GM10266 (cell line): ENCODE measurements at regions not wholly inside any gene's neighbourhood (a gene's known extent, or its start where the extent isn't known, plus 50 kb on each side); places are given as distances from the start of the nearest gene placed in this dataset.
"Not testable (repeated sequence)": the region's sequence is repeated elsewhere in the genome, so short reads cannot be mapped to it uniquely, and the experiment has no call there.

Source experiments
- DNase-seq: peaks from one replicate; pipeline ENCODE4 v3.0.0; 2012; ENCODE audit errors: extremely low spot score
- CTCF ChIP-seq: IDR thresholded peaks from 2 replicates; pipeline ENCODE4 v1.5.1; 2012; ENCODE audit warnings: mild to moderate bottlenecking, low read depth; ENCODE audit not compliant: control insufficient read depth, insufficient read depth; ENCODE audit errors: missing control alignments

GRCh38 chr7:97234494-97234893, 117.0 kb downstream of the SDHAF3 start:
- DNase-seq = not testable (repeated sequence)

GRCh38 chr7:97246317-97246716, 128.8 kb downstream of the SDHAF3 start:
- DNase-seq = no peak
- TF ChIP-seq CTCF = no peak

GRCh38 chr7:97258187-97258586, 140.7 kb downstream of the SDHAF3 start:
- DNase-seq = not testable (repeated sequence)

GRCh38 chr7:97269741-97270140, 152.2 kb downstream of the SDHAF3 start:
- TF ChIP-seq CTCF = no peak
- no peak for DNase-seq

GRCh38 chr7:97270280-97270679, 152.8 kb downstream of the SDHAF3 start:
- no peak for DNase-seq
- TF ChIP-seq CTCF = no peak

- no peak for TF ChIP-seq CTCF
- no peak for DNase-seq
These were observed 154.1 kb downstream of the SDHAF3 start for GRCh38 chr7:97271619-97272018.

GRCh38 chr7:97272237-97272975, 154.9 kb downstream of the SDHAF3 start:
- TF ChIP-seq CTCF = no peak
- peak; percentile 25 for DNase-seq

- TF ChIP-seq CTCF = no peak
- no peak for DNase-seq
These were observed 158.0 kb downstream of the SDHAF3 start for GRCh38 chr7:97275475-97275874.
